PC-3 (cell line): ENCODE measurements at regions not wholly inside any gene's neighbourhood (a gene's known extent, or its start where the extent isn't known, plus 50 kb on each side); places are given as distances from the start of the nearest gene placed in this dataset.

ENCODE experiments used
- ATAC-seq: fragments of 200-7000 bp; cut with Tn5 transposase; 2 replicates; pipeline ENCODE4 v1.9.1; 2020; ENCODE audit warnings: mild to moderate bottlenecking, moderate library complexity
- BruUV-seq: library from RNA; stranded (reverse); fragments of 400-500 nt; replicated peaks from 2 replicates; lab custom pipeline; 2021; lab: Mats Ljungman, UMichigan
- CTCF ChIA-PET: fragments of 300-600 bp; sonication (Branson Sonifier 250); formaldehyde crosslinking; loops from one replicate; lab custom pipeline; 2022; ENCODE audit warnings: antibody characterized with exemption; lab: Charles Lee
- POLR2A ChIA-PET: fragments of 300-600 bp; sonication (Branson Sonifier 250); formaldehyde crosslinking; loops from one replicate; lab custom pipeline; 2022; ENCODE audit warnings: antibody characterized with exemption; ENCODE audit not compliant: unreplicated experiment; lab: Charles Lee
- DNase-seq: peaks from one replicate; pipeline ENCODE4 v3.0.0-alpha.2; 2015
- H2AFZ ChIP-seq: fragments of 300-600 bp; sonication (generic); 2 replicates; pipeline ENCODE4 v1.6.0; 2016; ENCODE audit warnings: antibody characterized with exemption, low read length
- H3F3A ChIP-seq: fragments of 300-600 bp; sonication (generic); one replicate; pipeline ENCODE4 v1.6.0; 2017; ENCODE audit warnings: antibody characterized with exemption, low read length, control low read depth, mild to moderate bottlenecking; ENCODE audit not compliant: unreplicated experiment
- H3K27ac ChIP-seq: fragments of 300-600 bp; sonication (generic); 2 replicates; pipeline ENCODE4 v1.5.1; 2016; ENCODE audit warnings: mild to moderate bottlenecking, low read length
- H3K27me3 ChIP-seq: fragments of 300-600 bp; sonication (generic); 2 replicates; pipeline ENCODE4 v1.6.1; 2016; ENCODE audit warnings: low read length, mixed read lengths
- H3K36me3 ChIP-seq: fragments of 300-600 bp; sonication (generic); 2 replicates; pipeline ENCODE4 v1.6.1; 2016; ENCODE audit warnings: low read depth, mixed run types, low read length, mixed read lengths
- H3K4me1 ChIP-seq: fragments of 300-600 bp; sonication (generic); 2 replicates; pipeline ENCODE4 v1.5.1; 2016; ENCODE audit warnings: low read length; ENCODE audit not compliant: insufficient read depth
- H3K4me2 ChIP-seq: fragments of 300-600 bp; sonication (generic); 2 replicates; pipeline ENCODE4 v1.6.0; 2016; ENCODE audit warnings: low read length
- H3K4me3 ChIP-seq: fragments of 300-600 bp; sonication (generic); 2 replicates; pipeline ENCODE4 v1.5.1; 2016; ENCODE audit warnings: mild to moderate bottlenecking, low read length, mixed read lengths
- H3K79me2 ChIP-seq: fragments of 300-600 bp; sonication (generic); 2 replicates; pipeline ENCODE4 v1.6.1; 2017; ENCODE audit warnings: low read length, mixed read lengths
- H3K9ac ChIP-seq: fragments of 300-600 bp; sonication (generic); 2 replicates; pipeline ENCODE4 v1.6.0; 2016; ENCODE audit warnings: mild to moderate bottlenecking, low read length
- H3K9me2 ChIP-seq: fragments of 300-600 bp; sonication (generic); replicated peaks from 2 replicates; pipeline ENCODE4 v1.6.1; 2016; ENCODE audit warnings: mixed run types, low read length, mixed read lengths
- H3K9me3 ChIP-seq: fragments of 300-600 bp; sonication (generic); 2 replicates; pipeline ENCODE4 v1.6.1; 2016; ENCODE audit warnings: low read length, mixed read lengths
- H4K20me1 ChIP-seq: fragments of 300-600 bp; sonication (generic); 2 replicates; pipeline ENCODE4 v1.6.1; 2016; ENCODE audit warnings: low read length, mixed read lengths
- EZH2 ChIP-seq: fragments of 300-600 bp; sonication (generic); IDR thresholded peaks from one replicate; pipeline ENCODE4 v1.6.1; 2017; ENCODE audit warnings: antibody characterized with exemption, mild to moderate bottlenecking, low read length; ENCODE audit not compliant: unreplicated experiment
- EZH2phosphoT487 ChIP-seq: fragments of 300-600 bp; sonication (generic); IDR thresholded peaks from 2 replicates; pipeline ENCODE4 v1.6.1; 2018; ENCODE audit warnings: mild to moderate bottlenecking, antibody characterized with exemption, low read length, borderline replicate concordance
- intact Hi-C: fragments of 100-400 bp; cut with micrococcal nuclease; formaldehyde crosslinking; loops from 2 replicates; pipeline ENCODE4 v1.9.0; 2023
- TF ChIP-seq, protein P1 (sequence below): fragments of 300-600 bp; sonication (generic); conservative IDR thresholded peaks from 2 replicates; pipeline ENCODE4 v1.5.1; 2017; ENCODE audit warnings: antibody characterized with exemption, low read depth, mild to moderate bottlenecking, low read length

DNA sequence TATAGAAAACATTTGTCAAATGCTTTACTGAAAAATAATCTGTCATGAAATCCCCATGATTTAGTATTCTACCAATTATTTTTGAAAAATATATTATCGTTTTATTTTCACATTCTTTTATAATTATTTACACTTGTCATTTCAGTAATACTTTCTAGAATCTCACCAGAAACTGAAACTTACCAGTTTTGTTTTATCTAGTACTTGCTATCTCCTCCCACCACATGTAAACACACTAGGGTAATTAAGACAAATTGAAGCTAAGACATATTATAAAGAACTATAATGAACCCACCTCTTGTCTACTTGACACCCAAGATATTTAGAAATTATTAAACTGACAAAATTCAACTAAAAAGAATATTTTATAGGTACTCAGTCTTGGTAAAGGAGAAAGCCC, 51.5 kb upstream of the GRM3 start:
- no peak overlapping the region for H3K4me3 ChIP-seq
- H3K27me3 ChIP-seq, result peaks cover 4% of the 10 kb centered on the region; the same call in 1 of the 2 replicates
- POLR2A ChIA-PET, result no interaction called here
- H3K9me2 ChIP-seq, result no peaks in the 10 kb centered on the region
- TF ChIP-seq EZH2, result no peak
- TF ChIP-seq, protein P1, sequence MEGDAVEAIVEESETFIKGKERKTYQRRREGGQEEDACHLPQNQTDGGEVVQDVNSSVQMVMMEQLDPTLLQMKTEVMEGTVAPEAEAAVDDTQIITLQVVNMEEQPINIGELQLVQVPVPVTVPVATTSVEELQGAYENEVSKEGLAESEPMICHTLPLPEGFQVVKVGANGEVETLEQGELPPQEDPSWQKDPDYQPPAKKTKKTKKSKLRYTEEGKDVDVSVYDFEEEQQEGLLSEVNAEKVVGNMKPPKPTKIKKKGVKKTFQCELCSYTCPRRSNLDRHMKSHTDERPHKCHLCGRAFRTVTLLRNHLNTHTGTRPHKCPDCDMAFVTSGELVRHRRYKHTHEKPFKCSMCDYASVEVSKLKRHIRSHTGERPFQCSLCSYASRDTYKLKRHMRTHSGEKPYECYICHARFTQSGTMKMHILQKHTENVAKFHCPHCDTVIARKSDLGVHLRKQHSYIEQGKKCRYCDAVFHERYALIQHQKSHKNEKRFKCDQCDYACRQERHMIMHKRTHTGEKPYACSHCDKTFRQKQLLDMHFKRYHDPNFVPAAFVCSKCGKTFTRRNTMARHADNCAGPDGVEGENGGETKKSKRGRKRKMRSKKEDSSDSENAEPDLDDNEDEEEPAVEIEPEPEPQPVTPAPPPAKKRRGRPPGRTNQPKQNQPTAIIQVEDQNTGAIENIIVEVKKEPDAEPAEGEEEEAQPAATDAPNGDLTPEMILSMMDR, result no peak
- TF ChIP-seq EZH2phosphoT487, result no peak
- H3K9me3 ChIP-seq, result no peaks in the 10 kb centered on the region
- H3K4me1 ChIP-seq, result no peaks in the 10 kb centered on the region
- intact Hi-C loops, result loop anchor here (10.0 kb wide), 1 partner anchor 313 kb away; no protein-coding TSS in a partner anchor
- H3K79me2 ChIP-seq, result no peaks in the 10 kb centered on the region
- no peak overlapping the region for H3K9ac ChIP-seq
- no TSS peak for BruUV-seq
- ATAC-seq (no peak), DNase-seq (no peak)
- H3K4me2 ChIP-seq, result no peak overlapping the region
- CTCF ChIA-PET, result no interaction called here
- H2AFZ ChIP-seq, result no peak overlapping the region
- H3K36me3 ChIP-seq, result no peaks in the 10 kb centered on the region
- no peaks in the 10 kb centered on the region for H3F3A ChIP-seq
- no peak overlapping the region for H3K27ac ChIP-seq
- H4K20me1 ChIP-seq, result no peaks in the 10 kb centered on the region

DNA sequence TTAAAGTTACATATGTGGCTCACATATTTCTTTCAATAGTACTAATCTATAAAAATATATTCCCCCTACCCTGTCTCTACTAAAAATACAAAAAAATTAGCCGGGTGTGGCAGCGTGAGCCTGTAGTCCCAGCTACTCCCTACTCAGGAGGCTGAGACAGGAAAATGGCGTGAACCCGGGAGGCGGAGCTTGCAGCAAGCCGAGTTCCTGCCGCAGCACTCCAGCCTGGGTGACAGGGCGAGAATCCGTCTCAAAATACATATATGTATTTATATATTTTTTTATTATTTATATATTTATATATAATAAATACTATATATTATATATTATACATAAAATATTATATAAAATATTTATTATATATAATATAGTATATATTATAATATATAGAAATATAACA, 69.7 kb upstream of the GRM3 start:
- TF ChIP-seq EZH2phosphoT487, result no peak
- BruUV-seq, result no TSS peak
- Histone ChIP-seq H3K79me2 (no peaks in the 10 kb centered on the region), H2AFZ (no peak overlapping the region), H3K4me2 (no peak overlapping the region), H3K9me3 (no peaks in the 10 kb centered on the region), H3K36me3 (no peaks in the 10 kb centered on the region), H3K4me3 (no peak overlapping the region), H3K27me3 (no peaks in the 10 kb centered on the region), H4K20me1 (no peaks in the 10 kb centered on the region), H3K4me1 (no peaks in the 10 kb centered on the region), H3F3A (no peaks in the 10 kb centered on the region), H3K9ac (no peak overlapping the region), H3K27ac (no peak overlapping the region), H3K9me2 (no peaks in the 10 kb centered on the region)
- ChIA-PET POLR2A (no interaction called here), CTCF (no interaction called here)
- no peak for ATAC-seq
- intact Hi-C loops, result no loop called here
- DNase-seq, result no peak

DNA sequence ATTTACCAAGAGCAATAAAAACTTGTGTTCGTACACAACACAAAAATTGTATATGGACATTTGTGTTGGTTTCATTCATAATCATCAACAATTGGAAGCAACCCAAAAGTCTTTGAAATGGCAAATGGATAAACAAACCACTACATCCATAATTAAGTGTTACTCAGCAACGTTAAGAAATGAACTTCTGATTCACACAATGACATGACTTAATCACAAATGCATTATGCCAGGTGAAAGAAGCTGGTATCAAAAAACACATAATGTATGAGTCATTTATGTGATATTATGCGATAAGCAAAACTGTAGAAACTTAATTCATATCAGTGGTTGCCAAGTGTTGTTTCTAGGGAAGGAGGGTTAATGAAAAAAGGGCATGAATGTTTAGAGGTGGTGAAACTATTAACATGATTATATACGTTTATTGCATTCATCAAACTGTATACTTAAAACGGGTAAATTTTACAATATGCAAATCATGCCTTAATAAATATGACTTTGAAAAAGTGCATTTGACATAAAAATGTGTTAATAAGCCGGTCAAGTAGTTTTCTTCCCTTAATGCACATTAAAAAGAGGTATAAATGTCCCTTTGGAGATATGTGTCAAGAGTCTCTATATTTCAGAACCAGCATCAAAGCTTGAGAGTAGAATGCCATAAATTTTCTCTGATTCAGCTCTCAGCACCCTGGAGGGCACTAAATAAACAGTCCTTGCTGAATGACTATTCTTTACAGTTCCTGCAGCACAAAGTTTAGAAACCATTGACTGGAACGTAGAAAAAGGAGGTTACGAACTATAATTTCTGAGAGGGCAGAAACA, 84.8 kb upstream of the GRM3 start:
- no peaks in the 10 kb centered on the region for H4K20me1 ChIP-seq
- no peaks in the 10 kb centered on the region for H3K9me3 ChIP-seq
- no peak overlapping the region for H3K27ac ChIP-seq
- H3K36me3 ChIP-seq, result no peaks in the 10 kb centered on the region
- TF ChIP-seq EZH2 (no peak), EZH2phosphoT487 (no peak)
- TF ChIP-seq, protein P1, result no peak
- H3K4me1 ChIP-seq, result no peaks in the 10 kb centered on the region
- no peak overlapping the region for H3K4me2 ChIP-seq
- BruUV-seq, result no TSS peak
- POLR2A ChIA-PET, result interaction anchor here (0.7 kb wide), 1 partner anchor 1312 kb away, joined by 3 read pairs; no protein-coding TSS in a partner anchor
- no peaks in the 10 kb centered on the region for H3K9me2 ChIP-seq
- no peak overlapping the region for H2AFZ ChIP-seq
- no peak overlapping the region for H3K9ac ChIP-seq
- no peaks in the 10 kb centered on the region for H3K79me2 ChIP-seq
- intact Hi-C loops, result no loop called here
- no peak overlapping the region for H3K4me3 ChIP-seq
- no peaks in the 10 kb centered on the region for H3K27me3 ChIP-seq
- CTCF ChIA-PET, result no interaction called here
- ATAC-seq (no peak), DNase-seq (no peak)
- no peaks in the 10 kb centered on the region for H3F3A ChIP-seq
